OCI-M2 (cell line): ENCODE measurements at regions not wholly inside any gene's neighbourhood (a gene's known extent, or its start where the extent isn't known, plus 50 kb on each side); places are given as distances from the start of the nearest gene placed in this dataset.
"Not testable (repeated sequence)": the region's sequence is repeated elsewhere in the genome, so short reads cannot be mapped to it uniquely, and the experiment has no call there.

Source experiments
- DNase-seq: peaks from one replicate; lab custom pipeline; 2025; ENCODE audit not compliant: unreplicated experiment; lab: John Stamatoyannopoulos, UW

GRCh38 chr1:189646066-189646465 is 831.6 kb downstream of the BRINP3 start:
- no peak for DNase-seq

- no peak for DNase-seq
Measured at GRCh38 chr1:189654906-189655305, 822.8 kb downstream of the BRINP3 start.

DNA sequence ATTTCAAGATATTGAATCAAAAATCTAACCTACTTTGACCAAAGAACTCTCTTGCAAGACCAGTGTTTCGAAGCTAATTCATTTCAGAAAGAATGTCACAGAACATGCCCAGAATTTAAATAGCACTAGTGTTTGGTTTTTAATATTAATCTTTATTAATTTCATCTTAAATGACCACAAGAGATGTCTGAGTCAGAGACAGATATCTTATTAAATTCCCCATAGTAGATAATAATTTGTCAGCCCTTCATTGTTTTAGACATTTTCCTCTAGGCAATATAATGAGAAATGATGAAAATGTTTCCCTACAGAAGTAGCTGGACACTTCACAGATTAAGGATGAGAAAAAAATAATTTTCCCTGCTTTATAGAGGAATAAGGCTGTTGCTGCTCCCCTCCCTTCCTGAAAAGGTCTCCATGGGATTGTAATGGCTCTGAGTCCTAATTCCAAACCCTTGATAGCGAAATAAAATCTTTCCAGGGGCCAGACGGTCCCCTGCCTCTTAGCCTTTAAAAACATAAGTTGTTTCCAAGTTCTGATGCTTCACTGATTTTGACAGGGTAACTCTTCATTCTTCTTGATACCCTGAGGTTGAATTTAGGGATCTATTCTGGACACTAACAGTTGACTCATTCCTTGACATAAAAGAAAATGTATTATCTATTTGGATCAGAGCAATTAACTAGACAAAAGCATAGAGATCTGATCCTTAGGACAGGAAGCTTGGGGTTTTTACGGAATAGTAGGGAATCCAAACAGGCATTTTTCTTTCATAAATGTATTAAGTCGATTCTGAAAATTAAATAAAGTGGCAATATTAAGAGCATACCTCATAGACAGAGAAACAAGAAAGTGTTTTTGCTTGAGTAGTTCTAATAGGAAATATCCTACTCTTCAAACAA is 820.8 kb downstream of the BRINP3 start:
- no peak for DNase-seq

- DNase-seq = no peak
Measured at GRCh38 chr1:189657715-189658114, 819.9 kb downstream of the BRINP3 start.

- no peak for DNase-seq
Measured at GRCh38 chr1:189658381-189658780, 819.3 kb downstream of the BRINP3 start.

DNA sequence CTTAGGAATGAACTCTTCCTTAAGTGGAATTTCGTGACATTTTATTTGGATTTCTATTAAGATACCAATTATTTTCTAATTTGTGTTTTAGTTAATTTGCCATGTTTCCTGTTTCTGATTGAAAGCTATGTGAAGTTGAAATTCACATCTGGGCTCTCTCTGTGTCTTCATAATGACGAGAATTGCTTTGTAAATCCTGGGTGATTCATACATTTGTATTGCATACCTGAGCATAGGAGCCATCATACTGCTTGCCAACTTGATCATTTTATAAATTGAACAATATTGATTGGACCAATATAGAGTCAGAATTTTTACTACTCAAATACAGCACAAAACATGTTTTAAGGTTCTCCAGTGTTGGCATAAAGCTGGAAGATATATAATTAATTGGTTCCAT is 817.9 kb downstream of the BRINP3 start:
- no peak for DNase-seq

DNA sequence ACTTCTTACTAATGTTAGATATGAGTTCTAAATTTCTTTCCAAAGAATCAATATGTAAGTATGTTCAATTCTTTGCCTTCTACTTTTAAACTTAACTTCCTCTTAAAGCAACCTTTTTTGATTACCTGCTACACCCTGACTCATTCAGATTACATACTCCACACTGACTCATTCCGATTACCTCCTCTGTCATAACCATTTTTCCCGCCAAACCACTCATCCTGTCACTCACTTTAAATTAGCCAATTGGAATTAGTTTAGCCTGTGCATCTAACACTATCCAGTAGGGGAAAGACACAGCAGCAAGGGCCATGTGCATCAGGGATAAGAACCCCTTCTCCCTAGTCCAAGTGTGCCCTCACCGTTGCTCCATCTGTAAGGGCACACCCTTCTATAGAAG is 815.5 kb downstream of the BRINP3 start:
- DNase-seq = no peak

DNA sequence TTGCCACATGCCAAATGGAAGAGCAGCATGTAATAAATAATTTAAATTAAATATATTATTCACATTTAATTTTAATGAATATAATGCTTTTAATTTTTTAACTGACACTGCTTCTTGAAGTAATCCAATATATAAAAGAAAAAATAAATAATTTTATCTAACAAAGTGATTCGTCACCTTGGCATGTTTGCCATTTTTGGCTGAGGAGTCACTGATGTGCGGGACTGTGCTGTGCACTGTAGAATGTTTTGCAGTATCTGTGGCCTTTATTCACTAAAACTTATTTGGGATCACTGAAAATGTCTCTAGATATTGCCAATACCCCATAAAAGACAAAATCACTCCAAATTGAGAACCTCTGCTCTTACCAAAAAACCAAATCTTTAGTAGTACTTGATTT is 807.8 kb downstream of the BRINP3 start:
- DNase-seq = no peak

DNA sequence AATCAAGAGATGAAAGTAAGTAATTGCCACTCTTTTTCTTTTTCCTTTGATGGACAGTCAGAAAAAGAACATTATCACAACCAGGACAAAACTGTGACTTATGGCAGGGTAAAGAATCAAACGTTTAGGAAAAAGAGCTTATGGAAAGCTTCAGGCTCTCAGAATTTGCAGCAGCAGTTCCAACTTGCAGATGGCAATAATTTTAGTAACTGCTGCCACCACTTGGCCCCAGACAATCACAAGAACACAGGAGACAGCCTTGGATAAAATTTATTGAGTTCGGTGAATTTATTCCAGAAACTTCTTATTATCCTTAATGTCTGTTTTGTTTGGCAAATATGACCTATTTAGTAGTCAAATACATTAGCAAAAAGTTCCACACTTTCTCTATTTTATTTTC is 804.4 kb downstream of the BRINP3 start:
- no peak for DNase-seq

DNA sequence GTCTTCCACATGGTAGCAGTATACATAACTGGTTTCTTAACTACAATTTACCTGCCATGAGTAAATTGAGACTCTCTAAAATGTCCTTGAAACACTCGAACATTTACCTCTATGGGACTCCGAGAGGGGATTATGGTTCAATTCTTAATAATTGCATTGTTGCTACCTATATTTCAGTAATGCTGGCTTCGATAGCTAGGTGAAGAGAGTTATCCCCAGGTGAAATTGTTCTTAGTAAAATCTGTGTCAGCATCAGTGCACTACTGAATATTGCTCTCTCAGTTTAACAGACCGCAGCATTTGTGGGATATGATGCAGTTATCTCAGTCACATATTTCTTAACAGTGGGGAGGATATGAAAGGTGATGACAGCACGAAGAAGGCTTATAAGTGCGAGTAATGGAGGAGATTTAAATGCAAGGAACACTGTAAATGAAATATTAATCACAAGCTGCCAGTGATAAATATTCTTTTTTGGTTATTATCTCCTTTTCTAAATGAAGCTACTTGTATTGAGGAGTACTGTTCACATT is 801.9 kb downstream of the BRINP3 start:
- no peak for DNase-seq

DNA sequence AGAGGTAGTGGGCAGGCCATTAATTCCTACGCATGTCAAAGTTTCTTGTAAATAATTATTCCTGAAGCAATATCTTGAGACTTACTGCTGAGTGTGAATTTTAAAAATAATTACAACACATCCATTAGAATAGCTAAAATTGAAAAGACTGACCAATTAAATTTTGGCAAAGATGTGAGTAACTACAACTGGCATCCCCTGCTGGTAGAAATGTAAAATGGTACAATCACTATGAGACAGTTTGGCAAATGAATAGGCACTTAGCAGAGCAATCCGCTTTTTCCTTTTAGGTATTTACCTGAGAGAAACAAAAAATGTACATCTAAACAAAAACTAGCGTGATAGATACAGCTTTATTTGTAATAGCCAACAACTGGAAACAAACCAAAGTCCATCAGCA is 798.9 kb downstream of the BRINP3 start:
- DNase-seq = no peak

- no peak for DNase-seq
Measured at GRCh38 chr1:189681252-189681919, 796.3 kb downstream of the BRINP3 start.

- DNase-seq = no peak
Measured at GRCh38 chr1:189682591-189682990, 795.1 kb downstream of the BRINP3 start.

GRCh38 chr1:189686288-189686687 is 791.4 kb downstream of the BRINP3 start:
- DNase-seq = no peak

DNA sequence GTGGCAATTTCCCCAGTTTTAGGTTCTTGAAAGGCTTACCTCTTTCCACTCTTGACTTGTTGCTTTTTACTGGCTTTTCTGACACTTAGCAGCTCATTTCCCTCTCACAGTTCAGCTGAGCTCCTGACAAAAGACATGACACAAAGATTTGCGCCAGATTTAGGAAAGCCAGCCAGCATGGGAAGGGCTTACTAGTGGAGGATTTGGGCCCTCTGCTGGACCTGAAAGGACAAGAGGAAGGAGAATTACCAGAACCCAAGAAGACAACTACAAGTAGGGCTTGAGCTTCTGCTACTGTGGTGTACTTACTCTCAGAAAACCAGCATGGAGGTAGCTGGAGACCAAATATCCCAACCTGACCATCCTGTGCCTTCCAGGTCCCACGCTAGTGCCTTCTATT is 784.5 kb downstream of the BRINP3 start:
- no peak for DNase-seq

DNA sequence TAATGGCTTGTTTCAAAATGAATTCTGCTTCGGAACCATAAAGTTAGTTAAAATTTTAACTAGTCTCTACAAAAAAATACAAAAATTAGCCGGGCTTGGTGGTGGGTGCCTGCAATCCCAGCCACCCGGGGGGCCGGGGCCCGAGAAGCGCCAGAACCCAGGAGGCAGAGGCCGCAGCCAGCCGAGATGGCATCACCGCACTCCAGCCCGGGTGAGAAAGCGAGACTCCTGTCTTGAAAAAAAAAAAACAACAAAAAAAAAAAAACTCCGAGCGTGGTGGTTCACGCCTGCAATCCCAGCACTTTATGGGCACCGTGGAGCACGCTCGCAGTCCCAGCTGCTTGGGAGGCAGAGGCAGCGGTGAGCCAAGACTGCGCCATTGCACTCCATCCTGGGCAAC is 781.4 kb downstream of the BRINP3 start:
- no peak for DNase-seq

DNA sequence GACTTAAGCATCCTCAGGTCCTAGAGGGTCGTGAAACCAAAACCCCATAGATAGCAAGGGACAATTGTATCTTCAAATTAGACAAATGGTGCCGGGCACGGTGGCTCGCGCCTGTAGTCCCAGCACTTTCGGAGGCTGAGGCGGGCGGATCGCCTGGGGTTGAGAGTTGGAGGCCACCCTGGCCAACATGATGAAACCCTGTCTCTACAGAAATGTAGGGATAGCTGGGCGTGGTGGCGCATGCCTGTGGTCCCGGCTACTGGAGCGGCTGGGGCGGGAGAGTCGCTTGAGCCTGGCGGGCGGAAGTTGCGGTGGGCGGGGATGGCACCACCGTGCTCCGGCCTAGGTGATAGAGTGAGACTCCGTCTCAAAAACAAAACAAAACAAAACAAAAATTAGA is 780.6 kb downstream of the BRINP3 start:
- DNase-seq = no peak

DNA sequence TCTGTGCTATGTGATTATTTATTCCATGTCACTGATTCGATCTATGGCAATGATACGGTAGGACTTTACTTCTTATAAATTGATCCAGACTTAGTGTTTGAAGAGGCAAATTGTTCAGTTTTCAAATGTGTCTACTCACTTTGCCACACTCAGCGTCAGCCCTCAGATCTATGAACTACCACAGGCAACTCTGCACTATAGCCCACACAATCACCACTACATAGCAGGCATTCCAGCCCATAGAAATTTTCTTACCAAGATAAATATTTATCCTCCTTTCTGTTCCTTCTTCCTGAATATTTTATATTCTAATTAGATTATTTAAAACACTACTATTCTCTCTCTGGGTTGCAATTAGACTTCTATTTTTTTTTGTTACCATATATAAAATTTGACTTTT is 776.1 kb downstream of the BRINP3 start:
- no peak for DNase-seq

GRCh38 chr1:189706594-189706993 is 771.1 kb downstream of the BRINP3 start:
- no peak for DNase-seq

- no peak for DNase-seq
Measured at GRCh38 chr1:189708674-189709073, 769.0 kb downstream of the BRINP3 start.

GRCh38 chr1:189718147-189718795 is 759.4 kb downstream of the BRINP3 start:
- not testable (repeated sequence) for DNase-seq

GRCh38 chr1:189726806-189727205 is 750.9 kb downstream of the BRINP3 start:
- DNase-seq = no peak
